Caco-2 (cell line): ENCODE measurements at regions not wholly inside any gene's neighbourhood (a gene's known extent, or its start where the extent isn't known, plus 50 kb on each side); places are given as distances from the start of the nearest gene placed in this dataset.

Experiments
- BruUV-seq: library from RNA; stranded (reverse); fragments of 400-500 nt; replicated peaks from 2 replicates; lab custom pipeline; 2021; lab: Mats Ljungman, UMichigan
- CTCF ChIA-PET: fragments of 300-600 bp; sonication (Branson Sonifier 250); formaldehyde crosslinking; loops from one replicate; lab custom pipeline; 2022; ENCODE audit warnings: antibody characterized with exemption; lab: Charles Lee
- POLR2A ChIA-PET: fragments of 300-600 bp; sonication (Branson Sonifier 250); formaldehyde crosslinking; loops from one replicate; lab custom pipeline; 2022; ENCODE audit warnings: antibody characterized with exemption; lab: Charles Lee
- DNase-seq, 2 experiments: peaks; one replicate each; pipeline versions ENCODE4 v3.0.0 to v3.0.0-alpha.2; 2020 to 2022
- H3K27me3 ChIP-seq: replicated peaks from 2 replicates; pipeline ENCODE4 v1.6.0; 2011; ENCODE audit warnings: low read length; ENCODE audit not compliant: control insufficient read depth, insufficient read depth
- H3K36me3 ChIP-seq: 2 replicates; pipeline ENCODE4 v1.5.1; 2011; ENCODE audit warnings: low read length; ENCODE audit not compliant: control insufficient read depth, insufficient read depth
- H3K4me1 ChIP-seq: fragments of 250-450 bp; sonication (Bioruptor Pico); 2 replicates; pipeline ENCODE4 v1.5.1; 2020; ENCODE audit warnings: mild to moderate bottlenecking
- H3K4me3 ChIP-seq: 2 replicates; pipeline ENCODE4 v1.5.1; 2011; ENCODE audit warnings: low read depth, mild to moderate bottlenecking, control low read depth, low read length
- H3K9me3 ChIP-seq: fragments of 250-450 bp; sonication (Bioruptor Pico); 2 replicates; pipeline ENCODE4 v1.5.1; 2020; ENCODE audit warnings: mild to moderate bottlenecking, moderate library complexity
- H3K27ac Mint-ChIP-seq: one replicate; pipeline ENCODE4 v1.8.0; 2022; ENCODE audit warnings: mixed read lengths; ENCODE audit not compliant: unreplicated experiment
- H3K27me3 Mint-ChIP-seq: one replicate; pipeline ENCODE4 v1.8.0; 2022; ENCODE audit warnings: mixed read lengths; ENCODE audit not compliant: insufficient read depth, unreplicated experiment
- H3K36me3 Mint-ChIP-seq: one replicate; pipeline ENCODE4 v1.8.0; 2022; ENCODE audit warnings: mild to moderate bottlenecking, mixed read lengths; ENCODE audit not compliant: insufficient read depth, unreplicated experiment
- H3K4me1 Mint-ChIP-seq: one replicate; pipeline ENCODE4 v1.8.0; 2022; ENCODE audit warnings: low read depth, mixed read lengths; ENCODE audit not compliant: unreplicated experiment
- H3K4me3 Mint-ChIP-seq: one replicate; pipeline ENCODE4 v1.8.0; 2022; ENCODE audit warnings: mild to moderate bottlenecking, moderate library complexity, mixed read lengths; ENCODE audit not compliant: unreplicated experiment
- H3K9me3 Mint-ChIP-seq: one replicate; pipeline ENCODE4 v1.8.0; 2022; ENCODE audit warnings: mixed read lengths; ENCODE audit not compliant: unreplicated experiment
- CTCF ChIP-seq, 2 experiments: fragments of 200-600 bp in 1 of 2; IDR thresholded peaks; 1 replicate in 1 of 2; 2 replicates in 1 of 2; pipeline versions ENCODE4 v1.5.1 to v1.8.0; 2011 to 2022; ENCODE audit warnings: antibody characterized with exemption in 1 of 2, control low read depth in 1 of 2, inconsistent platforms in 1 of 2, low read depth in 1 of 2, low read length in 1 of 2, mild to moderate bottlenecking in 1 of 2, moderate library complexity in 1 of 2; ENCODE audit not compliant: insufficient read depth in 1 of 2, severe bottlenecking in 1 of 2, unreplicated experiment in 1 of 2
- intact Hi-C: fragments of 100-400 bp; cut with micrococcal nuclease; formaldehyde crosslinking; loops from one replicate; pipeline ENCODE4 v1.10.0; 2022; ENCODE audit not compliant: unreplicated experiment

DNA sequence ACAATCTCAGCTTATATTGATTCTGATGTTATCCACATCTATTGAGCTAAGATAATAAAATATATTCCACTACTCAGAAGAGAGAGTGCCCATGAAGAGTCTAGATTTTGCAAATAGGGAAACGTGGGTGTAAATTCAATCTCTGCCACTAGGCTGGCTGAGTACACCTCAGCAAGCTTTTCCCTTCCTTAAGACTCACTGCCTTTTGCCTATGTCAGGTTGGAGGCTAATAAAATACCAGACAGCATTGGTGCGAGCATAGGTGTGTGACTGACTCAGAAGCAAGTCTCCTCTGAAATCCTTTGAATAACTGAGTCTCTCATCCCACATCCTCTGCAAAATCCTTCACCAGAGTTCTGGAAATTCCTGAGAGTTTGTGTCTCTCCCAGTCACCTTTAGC, 405.4 kb upstream of the CPEB2 start:
- no peaks in the 10 kb centered on the region for H3K4me1 ChIP-seq
- DNase-seq, result no peak
- no TSS peak for BruUV-seq
- H3K27ac Mint-ChIP-seq, result no peak overlapping the region
- H3K36me3 Mint-ChIP-seq, result no peaks in the 10 kb centered on the region
- H3K4me3 ChIP-seq, result no peak overlapping the region
- H3K9me3 Mint-ChIP-seq, result no peaks in the 10 kb centered on the region
- ChIA-PET CTCF (no interaction called here), POLR2A (no interaction called here)
- H3K27me3 ChIP-seq, result no peaks in the 10 kb centered on the region
- intact Hi-C loops, result no loop called here
- no peaks in the 10 kb centered on the region for H3K9me3 ChIP-seq
- H3K4me3 Mint-ChIP-seq, result no peak overlapping the region
- H3K36me3 ChIP-seq, result no peaks in the 10 kb centered on the region
- TF ChIP-seq CTCF (IDR thresholded peaks at IDR 0.05; ENCODE audit: insufficient read depth in 1 of 2, low read depth in 1 of 2, low read length in 1 of 2, severe bottlenecking in 1 of 2, unreplicated experiment in 1 of 2), result no peak
- H3K27me3 Mint-ChIP-seq, result no peaks in the 10 kb centered on the region
- H3K4me1 Mint-ChIP-seq, result no peaks in the 10 kb centered on the region

DNA sequence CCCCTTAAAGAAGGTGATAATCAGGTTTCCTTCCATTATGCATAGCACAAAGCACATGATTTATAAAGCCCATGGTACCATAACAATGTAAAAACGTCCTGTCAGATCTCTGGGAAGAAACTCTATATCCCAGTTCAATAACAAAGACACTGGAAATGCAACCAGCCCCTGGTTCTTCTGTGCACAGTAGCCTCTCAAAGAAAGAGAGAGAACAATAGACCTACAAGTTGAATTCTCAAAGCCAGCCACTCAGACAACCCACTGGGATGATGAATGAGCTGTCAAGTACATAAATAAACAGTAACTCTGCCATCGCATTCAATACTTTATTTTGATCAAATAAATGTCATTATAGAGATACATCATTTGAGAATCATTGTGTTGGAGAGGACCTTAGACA, 400.1 kb upstream of the CPEB2 start:
- Histone ChIP-seq H3K4me1 (no peaks in the 10 kb centered on the region), H3K9me3 (no peaks in the 10 kb centered on the region), H3K4me3 (no peak overlapping the region), H3K36me3 (no peaks in the 10 kb centered on the region), H3K27me3 (no peaks in the 10 kb centered on the region)
- POLR2A ChIA-PET, result no interaction called here
- intact Hi-C loops, result no loop called here
- H3K27ac Mint-ChIP-seq, result no peak overlapping the region
- CTCF ChIA-PET, result no interaction called here
- no TSS peak for BruUV-seq
- no peaks in the 10 kb centered on the region for H3K27me3 Mint-ChIP-seq
- no peak for TF ChIP-seq CTCF (IDR thresholded peaks at IDR 0.05; ENCODE audit: insufficient read depth in 1 of 2, low read depth in 1 of 2, low read length in 1 of 2, severe bottlenecking in 1 of 2, unreplicated experiment in 1 of 2)
- no peak for DNase-seq
- no peaks in the 10 kb centered on the region for H3K9me3 Mint-ChIP-seq
- H3K4me3 Mint-ChIP-seq, result no peak overlapping the region
- no peaks in the 10 kb centered on the region for H3K4me1 Mint-ChIP-seq
- no peaks in the 10 kb centered on the region for H3K36me3 Mint-ChIP-seq

DNA sequence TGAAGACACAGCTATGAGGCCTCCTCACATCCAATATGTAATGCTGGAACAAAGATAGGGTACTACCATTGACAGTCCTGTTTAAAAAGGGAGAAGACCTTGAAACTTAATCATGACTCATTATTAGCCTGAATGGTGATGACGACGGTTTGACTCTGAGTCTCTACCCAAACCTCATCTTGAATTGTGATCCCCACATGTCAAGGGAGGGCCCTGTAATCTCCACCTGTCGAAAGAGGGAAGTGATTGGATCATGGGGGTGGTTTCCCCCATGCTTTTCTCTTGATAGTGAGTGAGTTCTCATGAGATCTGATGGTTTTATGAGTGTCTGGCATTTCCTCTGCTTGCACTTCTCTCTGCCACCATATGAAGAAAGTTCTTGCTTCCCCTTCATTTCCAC, 395.3 kb upstream of the CPEB2 start:
- Histone ChIP-seq H3K36me3 (no peaks in the 10 kb centered on the region), H3K27me3 (no peaks in the 10 kb centered on the region), H3K4me3 (no peak overlapping the region), H3K4me1 (no peaks in the 10 kb centered on the region), H3K9me3 (no peaks in the 10 kb centered on the region)
- Mint-ChIP-seq H3K4me1 (no peaks in the 10 kb centered on the region), H3K9me3 (no peaks in the 10 kb centered on the region), H3K27me3 (no peaks in the 10 kb centered on the region), H3K4me3 (no peak overlapping the region), H3K36me3 (no peaks in the 10 kb centered on the region), H3K27ac (no peak overlapping the region)
- DNase-seq, result no peak
- TF ChIP-seq CTCF (IDR thresholded peaks at IDR 0.05; ENCODE audit: insufficient read depth in 1 of 2, low read depth in 1 of 2, low read length in 1 of 2, severe bottlenecking in 1 of 2, unreplicated experiment in 1 of 2), result no peak
- POLR2A ChIA-PET, result no interaction called here
- no TSS peak for BruUV-seq
- intact Hi-C loops, result no loop called here
- CTCF ChIA-PET, result no interaction called here
